Activated naive CD8-positive, alpha-beta T cell treated with anti-CD3 and anti-CD28 coated beads, Interleukin-2, amount 50 U/mL, for 24 hours (primary cell): ENCODE measurements at regions not wholly inside any gene's neighbourhood (a gene's known extent, or its start where the extent isn't known, plus 50 kb on each side); places are given as distances from the start of the nearest gene placed in this dataset.

Experiments
- ATAC-seq: fragments of 150-1000 bp; cut with Tn5 transposase; one replicate; pipeline ENCODE4 v1.10.0; 2021
- DNase-seq: peaks from one replicate; pipeline ENCODE4 v3.0.0; 2021
- H3K27ac Mint-ChIP-seq: one replicate; pipeline ENCODE4 v1.8.0; 2021; ENCODE audit warnings: mild to moderate bottlenecking, mixed read lengths
- H3K27me3 Mint-ChIP-seq: one replicate; pipeline ENCODE4 v1.8.0; 2021; ENCODE audit warnings: mixed read lengths
- H3K36me3 Mint-ChIP-seq: one replicate; pipeline ENCODE4 v1.8.0; 2021; ENCODE audit warnings: low read depth, mixed read lengths
- H3K4me1 Mint-ChIP-seq: one replicate; pipeline ENCODE4 v1.8.0; 2021; ENCODE audit warnings: mixed read lengths
- H3K4me3 Mint-ChIP-seq: one replicate; pipeline ENCODE4 v1.8.0; 2021; ENCODE audit warnings: mild to moderate bottlenecking, moderate library complexity, mixed read lengths
- H3K9me3 Mint-ChIP-seq: one replicate; pipeline ENCODE4 v1.8.0; 2021; ENCODE audit warnings: mixed read lengths

DNA sequence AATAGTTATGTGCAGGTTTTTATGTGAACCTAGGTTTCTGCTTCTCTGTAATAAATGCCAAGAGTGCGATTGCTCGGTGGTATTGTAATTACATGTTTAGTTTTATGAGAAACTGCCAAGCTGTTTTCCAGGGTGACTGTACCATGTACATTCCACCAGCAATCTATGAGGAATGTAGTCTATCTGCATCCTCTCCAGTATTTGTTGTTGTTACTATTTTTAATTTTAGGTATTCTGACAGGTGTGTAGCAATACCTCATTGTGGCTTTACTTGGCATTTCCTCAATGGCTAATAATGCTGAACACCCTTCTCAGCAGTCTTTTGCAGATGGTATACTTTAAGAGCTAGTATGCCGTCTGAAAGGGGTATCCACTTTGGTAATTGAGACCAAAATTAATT, 142.1 kb downstream of the BMP2 start:
- no peaks in the 10 kb centered on the region for H3K27me3 Mint-ChIP-seq
- H3K4me3 Mint-ChIP-seq = no peak overlapping the region
- H3K36me3 Mint-ChIP-seq = no peaks in the 10 kb centered on the region
- H3K4me1 Mint-ChIP-seq = no peaks in the 10 kb centered on the region
- H3K9me3 Mint-ChIP-seq = peaks cover 4% of the 10 kb centered on the region
- no peak overlapping the region for H3K27ac Mint-ChIP-seq
- DNase-seq (no peak), ATAC-seq (no peak)

DNA sequence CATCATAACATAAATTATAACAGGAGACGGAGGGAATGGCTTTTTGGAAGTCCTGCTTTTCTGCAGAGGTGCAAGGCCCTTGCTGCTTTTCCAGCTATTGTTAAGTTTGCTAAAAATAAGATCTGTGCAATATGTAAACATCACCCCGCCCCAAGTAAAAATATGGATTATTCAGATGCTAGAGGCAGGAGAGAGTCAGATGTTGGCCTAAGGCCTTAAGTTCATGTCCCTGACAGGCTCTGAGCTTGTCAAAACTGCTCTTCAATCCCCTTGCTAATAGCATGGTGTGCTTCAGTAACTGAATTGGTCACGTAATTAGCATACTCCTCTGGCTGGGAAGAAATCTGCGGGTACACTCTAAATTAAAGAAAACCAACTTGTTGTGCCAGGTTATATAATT, 147.5 kb downstream of the BMP2 start:
- no peak for ATAC-seq
- no peak overlapping the region for H3K4me3 Mint-ChIP-seq
- H3K27ac Mint-ChIP-seq = no peak overlapping the region
- no peaks in the 10 kb centered on the region for H3K4me1 Mint-ChIP-seq
- H3K27me3 Mint-ChIP-seq = no peaks in the 10 kb centered on the region
- no peaks in the 10 kb centered on the region for H3K36me3 Mint-ChIP-seq
- DNase-seq = no peak
- peaks cover 12% of the 10 kb centered on the region for H3K9me3 Mint-ChIP-seq

DNA sequence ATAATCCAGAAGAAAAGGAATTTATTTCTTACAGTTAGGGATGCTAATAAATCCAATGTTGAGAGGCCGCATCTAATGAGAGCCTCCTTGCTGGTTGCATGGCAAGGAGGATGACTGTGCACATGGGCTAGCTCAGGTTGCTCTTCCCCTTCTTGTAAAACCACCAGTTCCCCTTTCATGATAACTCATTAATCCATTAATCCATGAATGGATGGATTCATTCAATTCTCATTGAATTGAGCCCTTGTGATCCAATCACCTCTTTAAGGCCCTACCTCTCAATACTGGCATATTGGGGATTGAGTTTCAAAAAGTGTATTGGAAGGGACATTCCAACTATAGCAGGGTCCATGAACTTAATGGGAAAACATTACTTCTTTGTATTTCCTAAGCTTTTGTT, 149.5 kb downstream of the BMP2 start:
- no peak for DNase-seq
- Mint-ChIP-seq H3K36me3 (no peaks in the 10 kb centered on the region), H3K27ac (no peak overlapping the region), H3K4me1 (no peaks in the 10 kb centered on the region), H3K9me3 (peaks cover 12% of the 10 kb centered on the region), H3K27me3 (no peaks in the 10 kb centered on the region), H3K4me3 (no peak overlapping the region)
- ATAC-seq = no peak

DNA sequence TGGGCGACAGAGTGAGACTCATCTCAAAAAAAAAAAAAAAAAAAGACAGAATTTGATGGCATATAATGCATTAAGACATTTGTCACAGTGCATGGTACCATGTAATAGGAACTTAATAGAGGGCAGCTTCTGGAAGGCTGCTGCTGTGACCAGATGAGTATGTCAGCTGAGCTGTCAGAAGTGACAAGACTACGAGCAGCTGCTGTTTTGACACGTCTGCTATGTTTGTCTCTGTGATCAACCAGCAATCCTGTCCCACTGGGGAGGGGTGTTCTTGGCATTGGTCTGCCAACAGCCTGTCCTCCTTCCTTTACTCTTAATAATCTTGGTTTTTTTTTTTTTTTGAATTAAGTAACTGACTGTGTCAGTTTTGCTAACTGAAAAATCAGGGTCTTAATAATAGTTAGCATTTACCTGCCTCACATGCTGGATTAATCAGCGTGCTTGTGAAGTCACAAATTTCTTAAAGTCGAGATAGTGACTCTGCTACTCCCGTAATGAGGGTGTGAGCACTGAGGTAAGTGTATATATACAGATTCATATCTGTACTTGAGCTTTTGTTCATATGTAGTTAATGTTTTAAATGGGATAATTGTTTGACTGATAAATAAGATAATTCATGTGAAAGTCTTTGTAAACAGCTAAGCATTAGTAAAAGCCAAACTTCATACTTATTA, 152.4 kb downstream of the BMP2 start:
- Mint-ChIP-seq H3K27me3 (no peaks in the 10 kb centered on the region), H3K4me1 (no peaks in the 10 kb centered on the region), H3K9me3 (peaks cover 10% of the 10 kb centered on the region), H3K36me3 (no peaks in the 10 kb centered on the region), H3K4me3 (no peak overlapping the region), H3K27ac (no peak overlapping the region)
- no peak for DNase-seq
- no peak for ATAC-seq

DNA sequence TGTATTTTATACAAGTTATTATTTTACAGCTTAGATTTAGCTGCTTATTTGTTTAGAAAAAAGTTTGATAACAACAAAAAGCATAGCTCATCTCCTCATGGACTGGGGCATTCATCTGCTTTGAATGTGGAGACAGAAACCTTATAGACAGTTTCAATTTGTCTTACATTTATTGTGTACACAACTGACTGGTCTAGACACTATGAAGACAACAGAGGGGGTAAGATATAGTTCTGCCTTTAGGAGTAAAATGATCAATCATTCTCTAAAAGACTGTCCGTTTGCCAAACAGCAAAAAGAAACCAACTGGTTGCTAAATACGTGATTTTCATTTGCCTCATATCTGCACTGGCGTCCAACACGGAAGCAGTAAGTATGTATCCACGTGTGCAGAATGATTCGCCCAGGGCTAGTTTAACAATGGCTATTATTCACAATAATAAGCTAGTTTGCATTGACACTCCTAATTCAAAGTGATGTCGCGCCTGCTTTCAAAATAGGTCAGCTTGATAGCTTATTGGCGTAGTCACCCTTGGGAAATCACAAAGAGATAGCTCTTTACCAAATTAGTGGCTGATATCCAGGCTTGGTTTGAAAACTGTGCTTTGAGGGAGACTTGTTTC, 153.6 kb downstream of the BMP2 start:
- no peak for ATAC-seq

DNA sequence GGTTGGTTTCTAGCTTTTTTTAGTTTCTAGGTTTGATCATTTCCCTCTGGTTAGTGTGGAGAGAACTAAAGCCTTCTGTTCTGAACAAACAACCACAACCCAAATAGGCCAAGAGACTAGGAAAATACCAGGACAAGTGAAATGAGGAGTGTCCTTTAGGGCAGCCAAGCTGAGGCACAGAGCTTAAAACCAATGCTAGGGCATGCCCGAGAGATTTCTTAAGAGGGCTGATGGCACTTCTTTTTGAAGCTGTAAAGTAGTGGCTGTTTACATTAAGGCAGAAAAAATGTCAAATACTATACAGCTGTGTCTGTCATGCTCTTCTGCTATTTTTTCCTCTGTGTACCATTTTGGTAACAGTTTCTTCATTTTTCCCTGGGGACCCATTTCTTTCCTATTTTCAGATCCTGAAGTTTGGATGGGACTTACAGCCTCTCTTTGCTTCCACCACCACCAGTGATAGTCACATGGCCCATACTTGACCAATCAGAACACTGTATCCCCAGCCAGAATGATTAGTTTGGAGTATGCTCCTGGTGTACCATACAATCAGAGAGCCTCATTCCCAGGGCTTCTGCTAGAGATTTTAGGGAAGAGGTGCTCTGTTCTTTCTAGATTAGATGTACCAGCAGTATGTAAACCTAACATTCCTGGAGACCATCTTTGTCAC, 154.4 kb downstream of the BMP2 start:
- H3K4me1 Mint-ChIP-seq = no peaks in the 10 kb centered on the region
- H3K27ac Mint-ChIP-seq = no peak overlapping the region
- DNase-seq (no peak), ATAC-seq (no peak)
- H3K36me3 Mint-ChIP-seq = no peaks in the 10 kb centered on the region
- no peak overlapping the region for H3K4me3 Mint-ChIP-seq
- H3K9me3 Mint-ChIP-seq = peaks cover 8% of the 10 kb centered on the region
- no peaks in the 10 kb centered on the region for H3K27me3 Mint-ChIP-seq

More for the DNA sequence above, 153.6 kb downstream of the BMP2 start:
- no peak for DNase-seq
- H3K27ac Mint-ChIP-seq = no peak overlapping the region
- no peaks in the 10 kb centered on the region for H3K4me1 Mint-ChIP-seq
- H3K9me3 Mint-ChIP-seq = peaks cover 8% of the 10 kb centered on the region
- H3K36me3 Mint-ChIP-seq = no peaks in the 10 kb centered on the region
- no peak overlapping the region for H3K4me3 Mint-ChIP-seq
- no peaks in the 10 kb centered on the region for H3K27me3 Mint-ChIP-seq

DNA sequence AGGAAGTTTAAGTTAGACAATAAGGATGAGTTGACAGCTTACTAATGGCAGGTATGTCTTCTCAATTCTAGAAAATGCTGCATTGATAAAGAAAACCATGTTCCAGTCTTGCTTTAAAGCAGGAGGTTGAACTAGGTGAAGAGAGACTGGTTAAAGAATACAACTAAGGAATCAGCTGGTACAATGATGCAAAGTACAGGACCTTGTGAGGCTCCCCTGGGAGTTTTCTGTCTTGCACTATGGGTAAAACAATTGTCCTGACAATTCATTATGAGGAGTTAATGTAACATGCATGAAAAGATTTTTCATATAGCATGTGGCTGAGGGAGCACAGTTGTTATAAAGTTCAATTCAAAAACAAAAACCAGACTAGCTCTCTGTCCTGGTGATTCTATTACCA, 157.2 kb downstream of the BMP2 start:
- Mint-ChIP-seq H3K4me3 (no peak overlapping the region), H3K27ac (no peak overlapping the region), H3K36me3 (no peaks in the 10 kb centered on the region), H3K4me1 (no peaks in the 10 kb centered on the region), H3K27me3 (no peaks in the 10 kb centered on the region), H3K9me3 (peaks cover 8% of the 10 kb centered on the region)
- ATAC-seq = no peak
- no peak for DNase-seq

DNA sequence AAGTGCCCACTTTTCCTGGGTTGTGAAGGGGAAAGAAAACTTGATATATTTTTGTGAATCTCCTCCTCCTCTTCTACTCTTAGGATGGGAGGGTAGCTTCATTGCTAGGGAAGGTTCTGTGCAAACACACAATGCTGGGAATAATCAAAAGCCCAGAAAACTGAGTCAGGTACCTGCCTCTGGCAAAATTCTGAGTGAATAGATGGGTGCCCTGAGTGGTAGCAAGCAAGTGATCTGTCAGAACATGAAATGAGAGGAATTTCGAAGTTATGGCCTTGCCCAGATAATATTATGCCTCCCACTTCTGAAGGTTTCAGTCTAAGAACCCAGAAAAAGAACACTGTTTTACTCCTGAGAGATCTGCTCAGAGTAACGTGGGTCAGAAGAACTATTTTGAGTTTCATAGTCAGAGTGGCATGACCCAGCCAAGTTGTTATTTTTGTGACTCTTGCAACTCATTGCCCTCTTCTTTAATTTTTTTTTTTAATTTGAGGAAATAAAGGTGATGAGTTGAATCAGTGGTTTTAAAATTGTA, 158.3 kb downstream of the BMP2 start:
- no peak for DNase-seq
- no peaks in the 10 kb centered on the region for H3K27me3 Mint-ChIP-seq
- H3K27ac Mint-ChIP-seq = no peak overlapping the region
- no peak for ATAC-seq
- H3K4me1 Mint-ChIP-seq = no peaks in the 10 kb centered on the region
- no peaks in the 10 kb centered on the region for H3K36me3 Mint-ChIP-seq
- H3K4me3 Mint-ChIP-seq = no peak overlapping the region
- H3K9me3 Mint-ChIP-seq = peaks cover 8% of the 10 kb centered on the region

DNA sequence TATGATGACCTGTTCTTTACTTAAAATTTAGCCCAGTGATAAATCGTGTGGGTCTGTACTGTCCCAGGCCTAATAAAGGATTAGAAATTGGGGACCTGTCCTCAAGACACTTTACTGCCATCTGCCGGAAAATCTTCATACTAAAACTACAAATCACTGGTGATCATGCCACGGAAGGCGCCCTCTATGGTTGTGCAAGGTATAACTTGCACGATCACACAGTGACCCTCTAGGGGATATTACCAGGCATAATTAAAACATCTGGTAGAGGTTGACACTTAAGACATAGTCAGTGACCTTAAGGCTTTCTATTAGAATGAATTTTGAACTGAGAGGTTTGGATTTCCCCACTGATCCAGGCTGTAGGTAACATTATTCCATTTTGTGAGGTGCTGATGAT, 172.6 kb downstream of the BMP2 start:
- Mint-ChIP-seq H3K9me3 (peaks cover 17% of the 10 kb centered on the region), H3K4me3 (no peak overlapping the region)
- no peak for ATAC-seq

DNA sequence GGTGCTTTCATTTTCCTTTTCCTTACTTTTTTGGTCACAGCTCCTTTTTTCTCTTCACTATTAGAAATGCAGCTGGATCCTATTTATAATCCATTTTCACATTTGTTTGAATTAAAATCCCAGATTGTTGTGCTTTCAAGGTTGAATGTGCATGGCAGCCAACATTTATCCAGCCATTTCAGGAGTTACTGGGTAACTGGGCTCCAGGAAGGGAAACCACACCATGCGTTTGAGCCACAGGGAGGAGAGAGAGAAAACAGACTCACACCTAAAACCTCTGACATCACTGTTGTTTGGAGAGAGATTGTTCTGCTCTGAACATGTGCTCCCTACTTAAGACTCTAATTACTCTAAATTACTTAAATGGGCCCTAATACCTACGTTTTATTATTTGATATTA, 173.4 kb downstream of the BMP2 start:
- H3K27me3 Mint-ChIP-seq = no peaks in the 10 kb centered on the region
- H3K4me3 Mint-ChIP-seq = no peak overlapping the region
- no peak overlapping the region for H3K27ac Mint-ChIP-seq
- no peak for DNase-seq
- peaks cover 17% of the 10 kb centered on the region for H3K9me3 Mint-ChIP-seq
- H3K4me1 Mint-ChIP-seq = no peaks in the 10 kb centered on the region
- no peaks in the 10 kb centered on the region for H3K36me3 Mint-ChIP-seq
- ATAC-seq = no peak

More for the DNA sequence above, 172.6 kb downstream of the BMP2 start:
- H3K27me3 Mint-ChIP-seq = no peaks in the 10 kb centered on the region
- H3K27ac Mint-ChIP-seq = no peak overlapping the region
- no peaks in the 10 kb centered on the region for H3K4me1 Mint-ChIP-seq
- DNase-seq = no peak
- no peaks in the 10 kb centered on the region for H3K36me3 Mint-ChIP-seq

DNA sequence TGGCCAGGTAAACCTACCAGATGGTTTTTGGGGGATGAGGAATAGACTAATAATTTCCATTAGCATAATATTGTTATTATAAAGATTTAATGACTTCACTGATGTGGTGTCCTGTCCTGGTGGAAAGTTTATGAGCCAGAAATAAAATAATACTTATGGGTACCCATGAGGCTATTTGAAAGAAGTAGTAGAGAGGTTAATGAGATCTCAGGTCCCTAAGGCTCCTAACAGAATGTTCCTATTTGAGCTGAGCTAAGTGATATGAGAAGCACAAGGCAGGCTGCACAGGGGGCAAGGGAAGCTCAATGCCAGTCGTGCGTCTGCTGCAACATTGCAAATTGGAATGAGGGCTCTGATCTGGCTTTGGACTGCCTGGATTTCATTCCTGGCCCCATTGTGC, 174.1 kb downstream of the BMP2 start:
- no peaks in the 10 kb centered on the region for H3K4me1 Mint-ChIP-seq
- peaks cover 17% of the 10 kb centered on the region for H3K9me3 Mint-ChIP-seq
- no peaks in the 10 kb centered on the region for H3K36me3 Mint-ChIP-seq
- ATAC-seq = no peak
- no peak for DNase-seq
- no peak overlapping the region for H3K4me3 Mint-ChIP-seq
- no peak overlapping the region for H3K27ac Mint-ChIP-seq
- H3K27me3 Mint-ChIP-seq = no peaks in the 10 kb centered on the region

DNA sequence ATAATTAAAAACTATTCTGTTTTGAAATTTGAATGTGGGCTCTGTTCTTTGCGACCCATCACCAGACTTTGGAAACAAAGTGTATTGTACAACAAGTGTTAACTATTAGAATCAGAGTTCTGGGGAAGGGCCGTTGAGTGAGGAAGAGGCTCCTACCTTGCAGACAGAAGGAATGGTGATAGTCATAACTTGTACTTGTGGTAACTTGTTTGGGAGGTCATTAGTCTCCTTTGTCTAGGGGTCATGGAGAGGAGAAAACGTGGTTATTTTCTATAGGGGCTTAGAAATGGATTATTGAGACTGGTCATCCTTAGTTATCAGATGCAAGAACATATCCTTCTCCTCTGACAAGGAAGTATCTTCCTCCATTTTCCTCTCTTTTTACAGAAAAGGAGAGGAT, 174.8 kb downstream of the BMP2 start:
- H3K9me3 Mint-ChIP-seq = peaks cover 17% of the 10 kb centered on the region
- no peaks in the 10 kb centered on the region for H3K36me3 Mint-ChIP-seq
- H3K27ac Mint-ChIP-seq = no peak overlapping the region
- no peaks in the 10 kb centered on the region for H3K4me1 Mint-ChIP-seq
- DNase-seq (no peak), ATAC-seq (no peak)
- no peaks in the 10 kb centered on the region for H3K27me3 Mint-ChIP-seq
- no peak overlapping the region for H3K4me3 Mint-ChIP-seq

DNA sequence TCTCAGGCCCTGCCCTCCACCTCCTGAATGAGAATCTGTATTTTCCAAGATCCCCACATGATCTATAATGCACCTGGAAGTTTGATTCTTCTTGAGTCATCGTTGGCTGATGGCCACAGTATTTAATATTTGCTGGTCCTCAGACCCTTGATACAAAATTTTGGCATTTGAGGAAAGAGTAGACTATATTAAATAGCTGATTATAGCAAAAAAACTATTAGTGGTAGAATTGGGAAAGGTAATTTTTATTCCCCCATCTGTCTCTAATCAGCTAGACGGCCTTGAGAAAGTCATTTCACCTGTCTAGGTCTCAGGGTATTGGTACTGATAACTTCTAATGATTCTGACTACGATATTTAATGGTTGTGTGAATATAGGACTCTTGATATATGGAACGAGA, 176.8 kb downstream of the BMP2 start:
- no peaks in the 10 kb centered on the region for H3K36me3 Mint-ChIP-seq
- ATAC-seq (no peak), DNase-seq (no peak)
- H3K27me3 Mint-ChIP-seq = no peaks in the 10 kb centered on the region
- H3K4me3 Mint-ChIP-seq = no peak overlapping the region
- no peaks in the 10 kb centered on the region for H3K4me1 Mint-ChIP-seq
- H3K9me3 Mint-ChIP-seq = peaks cover 12% of the 10 kb centered on the region
- no peak overlapping the region for H3K27ac Mint-ChIP-seq

DNA sequence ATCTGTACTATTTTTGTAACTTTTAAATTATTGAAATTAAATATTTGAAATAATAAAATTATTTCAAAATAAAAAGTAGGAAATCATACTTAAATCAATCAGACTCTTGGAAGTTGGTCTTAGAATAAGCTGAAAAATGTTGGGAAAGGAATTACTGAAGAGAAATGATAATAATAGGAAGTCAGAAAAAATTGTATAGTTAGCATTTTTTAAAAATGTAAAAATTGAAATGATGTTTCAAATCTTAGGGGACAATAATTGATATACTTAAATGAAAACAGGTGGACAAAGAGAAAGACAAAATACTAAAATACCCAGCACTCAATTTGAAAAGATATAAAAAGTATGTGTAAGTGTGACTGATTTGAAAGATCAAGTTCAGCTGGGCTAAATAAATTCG, 186.1 kb downstream of the BMP2 start:
- H3K4me1 Mint-ChIP-seq = no peaks in the 10 kb centered on the region

DNA sequence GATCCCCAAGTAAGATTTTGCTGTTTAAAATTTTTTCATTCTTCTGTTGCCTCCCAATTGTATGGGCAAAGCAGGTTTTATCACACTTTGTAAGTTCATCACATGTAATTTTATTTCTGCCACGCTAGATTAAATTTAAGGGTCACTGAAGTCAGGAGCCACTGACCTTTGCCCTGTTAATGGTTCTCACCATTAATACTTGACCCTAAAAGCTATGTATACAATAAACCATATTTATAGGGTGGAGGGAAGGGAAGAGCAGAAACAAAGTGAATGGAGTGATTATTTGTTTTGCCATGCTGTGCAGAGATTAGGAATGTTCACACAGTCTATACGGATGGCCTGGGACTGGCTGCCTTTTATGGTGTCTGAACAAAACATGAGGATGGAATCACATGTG, 186.7 kb downstream of the BMP2 start:
- H3K27ac Mint-ChIP-seq = no peak overlapping the region
- no peak for DNase-seq
- H3K4me3 Mint-ChIP-seq = no peak overlapping the region
- peaks cover 23% of the 10 kb centered on the region for H3K9me3 Mint-ChIP-seq
- no peaks in the 10 kb centered on the region for H3K36me3 Mint-ChIP-seq
- H3K4me1 Mint-ChIP-seq = no peaks in the 10 kb centered on the region
- ATAC-seq = no peak
- no peaks in the 10 kb centered on the region for H3K27me3 Mint-ChIP-seq

More for the DNA sequence above, 186.1 kb downstream of the BMP2 start:
- ATAC-seq (no peak), DNase-seq (no peak)
- Mint-ChIP-seq H3K27me3 (no peaks in the 10 kb centered on the region), H3K36me3 (no peaks in the 10 kb centered on the region), H3K9me3 (peaks cover 23% of the 10 kb centered on the region), H3K4me3 (no peak overlapping the region), H3K27ac (no peak overlapping the region)
